ENCODE measurements at regions not wholly inside any gene's neighbourhood (a gene's known extent, or its start where the extent isn't known, plus 50 kb on each side); places are given as distances from the start of the nearest gene placed in this dataset.

DNA sequence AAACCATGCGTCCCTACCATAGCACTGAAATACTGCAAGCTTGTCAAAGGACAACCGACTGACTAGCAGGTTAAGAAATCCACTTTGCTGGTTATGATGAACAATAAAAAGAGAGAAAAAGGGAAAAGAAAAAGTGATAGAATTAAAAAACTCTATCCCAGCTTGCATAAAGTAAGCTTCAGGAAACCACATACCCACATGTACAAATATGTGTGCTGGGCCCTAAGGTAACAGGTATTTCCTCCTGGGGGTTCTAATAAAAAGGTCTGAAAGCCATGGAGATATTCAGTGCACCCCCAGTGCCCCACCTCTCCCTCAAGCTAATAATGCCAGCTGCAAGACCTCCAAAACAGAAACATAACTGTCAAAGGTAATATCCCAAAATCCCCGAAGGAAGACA lies 248.6 kb upstream of the KLF14 start:
- no peaks in the 10 kb centered on the region for H3K9me3 Mint-ChIP-seq
- no peak overlapping the region for H3K4me3 Mint-ChIP-seq
- peaks cover 14% of the 10 kb centered on the region for H3K36me3 Mint-ChIP-seq (ENCODE audit: low read depth)
- H3K27ac Mint-ChIP-seq, result no peak overlapping the region
- no peaks in the 10 kb centered on the region for H3K27me3 Mint-ChIP-seq (ENCODE audit: low read depth)
- H3K4me1 Mint-ChIP-seq (ENCODE audit: low read depth), result peaks cover 26% of the 10 kb centered on the region

DNA sequence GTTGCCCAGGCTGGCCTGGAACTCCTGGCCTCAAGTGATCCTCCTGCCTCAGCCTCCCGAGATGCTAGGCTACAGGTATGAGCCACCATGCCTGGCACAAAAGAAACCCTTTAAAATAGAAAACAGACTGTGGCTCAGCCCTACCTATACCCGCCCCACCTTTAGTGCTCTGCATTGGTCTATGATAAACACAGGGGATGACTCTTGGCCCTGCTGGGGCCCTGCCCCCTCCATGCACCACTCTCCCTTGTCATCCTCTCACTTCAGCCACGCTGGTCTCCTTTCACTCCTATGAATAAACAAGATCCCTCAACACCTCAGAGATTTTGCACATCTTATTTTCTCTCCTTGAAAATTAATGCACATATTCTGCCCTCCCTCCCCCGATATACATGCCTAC lies 251.4 kb upstream of the KLF14 start:
- Mint-ChIP-seq H3K9me3 (no peaks in the 10 kb centered on the region), H3K36me3 (ENCODE audit: low read depth) (peaks cover 15% of the 10 kb centered on the region), H3K4me3 (no peak overlapping the region), H3K27me3 (ENCODE audit: low read depth) (no peaks in the 10 kb centered on the region), H3K27ac (peak overlapping the region; percentile 28), H3K4me1 (ENCODE audit: low read depth) (peaks cover 40% of the 10 kb centered on the region)

DNA sequence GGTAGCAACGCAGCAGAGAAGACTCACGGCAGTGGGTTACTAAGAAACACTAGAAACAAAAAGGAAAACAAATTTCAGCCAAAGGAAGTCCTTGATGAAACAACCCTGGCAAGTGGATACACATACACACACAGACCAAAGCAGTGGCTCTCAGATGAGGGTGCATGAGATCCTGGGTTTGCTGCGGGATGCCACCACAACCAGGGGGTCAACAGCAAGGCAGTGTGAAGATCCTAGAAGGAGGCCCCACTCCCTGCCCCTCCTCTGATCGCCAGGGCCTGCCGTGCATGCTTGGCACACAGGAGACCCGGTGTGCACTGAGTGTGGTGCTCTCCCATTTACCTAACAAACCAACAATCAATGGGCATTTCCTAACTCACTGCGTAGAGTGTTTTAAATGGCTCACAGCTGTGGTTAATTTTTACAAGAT lies 252.3 kb upstream of the KLF14 start:
- Mint-ChIP-seq H3K27me3 (ENCODE audit: low read depth) (no peaks in the 10 kb centered on the region), H3K36me3 (ENCODE audit: low read depth) (peaks cover 15% of the 10 kb centered on the region), H3K4me3 (no peak overlapping the region), H3K27ac (peak overlapping the region; percentile 32), H3K4me1 (ENCODE audit: low read depth) (peaks cover 44% of the 10 kb centered on the region), H3K9me3 (no peaks in the 10 kb centered on the region)

DNA sequence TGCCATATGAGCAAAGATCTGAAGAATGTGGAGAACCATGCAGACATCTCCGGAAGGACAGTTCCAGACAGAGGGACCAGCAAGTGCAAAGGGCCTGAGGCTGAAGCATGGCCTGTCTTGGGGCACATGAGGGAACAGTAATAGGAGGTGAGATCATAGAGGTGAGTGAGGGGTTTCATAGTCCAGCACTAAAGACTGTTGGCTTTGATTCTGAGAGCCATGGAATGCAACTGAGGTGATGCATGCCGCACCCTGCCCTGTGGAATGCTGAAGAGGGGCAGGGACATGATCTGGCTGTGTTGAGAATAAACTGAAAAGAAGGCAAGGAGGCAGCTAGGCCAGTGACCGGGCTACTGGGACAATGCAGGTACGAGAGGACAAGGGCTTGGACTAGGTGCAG lies 253.1 kb upstream of the KLF14 start:
- Mint-ChIP-seq H3K4me1 (ENCODE audit: low read depth) (peaks cover 50% of the 10 kb centered on the region), H3K36me3 (ENCODE audit: low read depth) (peaks cover 15% of the 10 kb centered on the region), H3K27me3 (ENCODE audit: low read depth) (no peaks in the 10 kb centered on the region), H3K4me3 (no peak overlapping the region), H3K27ac (no peak overlapping the region), H3K9me3 (no peaks in the 10 kb centered on the region)

DNA sequence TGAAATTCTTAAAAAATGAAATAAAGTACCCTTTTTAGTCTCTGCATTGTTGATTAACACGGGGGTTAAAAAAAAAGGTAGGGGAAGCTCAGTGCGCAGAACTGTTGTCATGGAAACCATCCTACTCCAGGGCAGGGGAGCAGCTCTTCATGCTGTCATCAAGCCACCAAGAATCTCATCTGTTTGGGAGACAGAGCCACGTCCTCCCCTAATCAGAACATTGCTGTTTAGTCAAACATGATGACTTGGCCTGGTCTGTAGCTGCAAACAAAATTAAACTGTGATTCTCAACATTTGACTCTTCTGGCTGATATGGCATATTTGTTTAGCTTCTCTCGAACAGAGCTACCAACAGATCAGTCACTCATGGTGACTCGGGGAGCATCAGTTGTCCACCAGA lies 254.4 kb upstream of the KLF14 start:
- Mint-ChIP-seq H3K27ac (peak overlapping the region; percentile 79), H3K36me3 (ENCODE audit: low read depth) (peaks cover 15% of the 10 kb centered on the region), H3K4me1 (ENCODE audit: low read depth) (peaks cover 51% of the 10 kb centered on the region), H3K4me3 (no peak overlapping the region), H3K27me3 (ENCODE audit: low read depth) (no peaks in the 10 kb centered on the region), H3K9me3 (no peaks in the 10 kb centered on the region)

DNA sequence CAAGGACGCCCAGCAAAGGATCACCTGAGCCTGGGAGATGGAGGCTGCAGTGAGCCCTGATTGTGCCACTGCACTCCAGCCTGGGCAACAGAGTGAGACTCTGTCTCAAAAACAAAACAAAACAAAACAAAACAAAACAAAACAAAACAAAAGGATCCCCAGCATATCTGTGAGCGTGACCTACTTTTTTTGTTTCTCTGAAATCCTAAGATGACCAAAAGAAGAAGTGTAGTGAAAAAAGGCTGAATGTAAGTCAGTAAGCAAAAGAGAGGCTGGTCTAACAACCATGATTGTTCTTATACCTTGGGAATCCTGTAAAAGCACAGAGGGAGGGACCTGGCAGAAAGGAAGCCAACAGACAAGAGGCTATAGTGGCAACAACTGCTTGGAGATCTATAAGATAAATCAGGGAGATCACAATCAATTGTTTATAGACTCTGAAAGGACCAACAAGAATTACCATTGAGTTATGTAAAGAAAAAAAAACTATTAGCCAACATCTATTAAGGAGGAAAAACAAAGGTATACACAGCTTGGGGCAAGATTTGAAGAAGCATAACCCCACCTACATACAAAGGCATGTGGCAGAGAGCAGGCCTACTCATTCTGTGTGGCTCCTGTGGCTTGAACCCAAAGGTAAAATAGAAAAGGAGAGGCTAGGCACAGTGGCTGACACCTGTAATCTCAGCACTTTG lies 255.2 kb upstream of the KLF14 start:
- H3K36me3 Mint-ChIP-seq (ENCODE audit: low read depth), result peaks cover 13% of the 10 kb centered on the region
- no peaks in the 10 kb centered on the region for H3K9me3 Mint-ChIP-seq
- peaks cover 53% of the 10 kb centered on the region for H3K4me1 Mint-ChIP-seq (ENCODE audit: low read depth)
- H3K27ac Mint-ChIP-seq, result peak overlapping the region; percentile 79
- H3K27me3 Mint-ChIP-seq (ENCODE audit: low read depth), result no peaks in the 10 kb centered on the region
- H3K4me3 Mint-ChIP-seq, result peak overlapping the region; percentile 21

DNA sequence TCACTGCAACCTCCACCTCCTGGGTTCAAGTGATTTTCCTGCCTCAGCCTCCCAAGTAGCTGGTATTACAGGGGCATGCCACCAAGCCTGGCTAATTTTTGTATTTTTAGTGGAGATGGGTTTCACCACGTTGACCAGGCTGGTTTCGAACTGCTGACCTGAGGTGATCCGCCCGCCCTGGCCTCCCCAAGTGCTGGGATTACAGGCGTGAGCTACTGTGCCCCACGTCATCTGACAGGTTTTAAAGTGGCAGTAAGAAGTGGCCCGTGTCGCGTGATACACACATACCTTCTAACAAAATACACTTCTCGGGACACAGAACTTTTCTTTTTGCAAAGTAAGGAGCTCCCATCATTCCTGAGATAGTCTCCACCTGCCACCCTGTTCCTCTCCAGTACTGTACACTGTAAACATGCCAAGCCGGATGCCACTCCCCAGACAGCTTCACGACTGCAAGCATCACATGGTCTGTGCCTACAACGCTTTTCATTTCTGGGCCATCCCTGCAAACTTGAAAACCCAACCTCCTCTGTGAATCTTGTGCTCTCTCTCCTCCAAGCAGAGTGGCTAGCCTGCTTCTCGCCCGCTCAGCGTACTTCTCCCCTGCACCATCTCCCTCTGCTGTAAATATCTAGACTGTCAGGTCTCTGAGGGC lies 256.3 kb upstream of the KLF14 start:
- Mint-ChIP-seq H3K4me3 (peak overlapping the region; percentile 10), H3K9me3 (no peaks in the 10 kb centered on the region), H3K27ac (peak overlapping the region; percentile 62), H3K36me3 (ENCODE audit: low read depth) (peaks cover 8% of the 10 kb centered on the region), H3K27me3 (ENCODE audit: low read depth) (no peaks in the 10 kb centered on the region), H3K4me1 (ENCODE audit: low read depth) (peaks cover 60% of the 10 kb centered on the region)

DNA sequence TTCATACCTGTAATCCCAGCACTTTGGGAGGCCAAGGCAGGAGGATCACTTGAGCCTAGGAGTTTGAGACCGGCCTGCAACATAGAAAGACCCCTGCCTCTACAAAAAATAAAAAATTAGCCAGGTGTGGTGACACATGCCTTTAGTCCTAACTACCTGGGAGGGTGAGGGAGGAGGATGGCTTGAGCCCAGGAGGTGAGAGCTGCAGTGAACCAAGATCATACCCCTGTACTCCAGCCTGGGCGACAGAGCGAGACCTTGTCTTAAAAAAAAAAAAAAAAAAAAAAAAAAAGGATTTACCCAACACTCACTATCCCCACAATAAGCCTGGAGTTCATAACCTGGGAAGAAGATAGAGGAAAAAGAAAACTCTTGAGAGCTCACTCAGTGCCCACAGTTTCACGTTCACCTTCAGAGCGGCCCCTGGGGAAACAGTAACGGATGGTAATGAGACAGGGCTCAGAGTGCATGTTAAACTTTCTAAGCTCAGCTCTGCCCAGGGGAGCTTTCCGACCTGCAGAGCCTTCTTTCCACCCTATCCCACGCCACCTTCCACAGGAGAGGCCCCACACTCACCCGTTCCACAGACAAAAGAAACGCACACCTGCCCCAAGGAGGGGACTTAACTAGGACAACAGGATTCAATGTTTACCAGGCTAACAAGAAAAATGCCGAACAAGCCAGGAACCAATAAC lies 259.8 kb upstream of the KLF14 start:
- Mint-ChIP-seq H3K27ac (no peak overlapping the region), H3K4me3 (no peak overlapping the region), H3K36me3 (ENCODE audit: low read depth) (peaks cover 14% of the 10 kb centered on the region), H3K9me3 (no peaks in the 10 kb centered on the region), H3K27me3 (ENCODE audit: low read depth) (no peaks in the 10 kb centered on the region), H3K4me1 (ENCODE audit: low read depth) (peaks cover 61% of the 10 kb centered on the region)

DNA sequence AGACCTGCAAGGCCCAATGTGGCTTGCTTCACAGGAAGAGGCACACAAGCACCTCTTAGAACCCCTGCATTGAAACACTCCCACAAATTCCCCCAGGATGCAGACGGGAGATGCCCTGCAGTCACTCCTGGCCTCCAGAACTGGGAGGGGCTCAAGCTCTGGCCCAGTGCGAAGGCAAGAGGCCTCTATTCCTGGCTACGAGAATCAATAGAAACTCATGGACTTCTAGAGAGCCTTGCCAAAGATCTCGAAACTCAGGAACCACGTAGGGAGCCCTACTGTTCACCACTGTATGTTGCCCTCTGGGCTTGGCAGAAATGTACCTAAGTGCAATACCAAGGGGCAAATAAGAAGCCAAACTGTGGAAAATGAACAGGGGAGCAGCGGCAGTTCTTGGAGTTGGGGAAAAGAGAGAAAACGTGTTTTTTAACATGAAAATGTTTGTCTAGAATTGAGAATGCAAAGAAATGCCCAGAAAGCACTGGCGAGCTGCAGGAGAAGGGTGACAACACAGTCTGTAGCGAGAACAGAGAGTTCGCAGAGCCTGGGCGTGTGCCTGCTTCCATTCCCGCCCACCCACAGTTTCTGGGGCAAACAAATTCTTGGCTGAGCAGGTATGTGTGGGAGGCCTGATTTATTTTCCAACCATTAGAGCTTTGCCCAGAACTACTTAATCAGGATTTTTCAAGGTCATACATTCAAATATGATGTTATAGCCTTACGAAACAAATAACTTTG lies 260.5 kb upstream of the KLF14 start:
- Mint-ChIP-seq H3K4me3 (no peak overlapping the region), H3K9me3 (no peaks in the 10 kb centered on the region), H3K36me3 (ENCODE audit: low read depth) (peaks cover 12% of the 10 kb centered on the region), H3K27ac (peak overlapping the region; percentile 41), H3K27me3 (ENCODE audit: low read depth) (no peaks in the 10 kb centered on the region), H3K4me1 (ENCODE audit: low read depth) (peaks cover 56% of the 10 kb centered on the region)

DNA sequence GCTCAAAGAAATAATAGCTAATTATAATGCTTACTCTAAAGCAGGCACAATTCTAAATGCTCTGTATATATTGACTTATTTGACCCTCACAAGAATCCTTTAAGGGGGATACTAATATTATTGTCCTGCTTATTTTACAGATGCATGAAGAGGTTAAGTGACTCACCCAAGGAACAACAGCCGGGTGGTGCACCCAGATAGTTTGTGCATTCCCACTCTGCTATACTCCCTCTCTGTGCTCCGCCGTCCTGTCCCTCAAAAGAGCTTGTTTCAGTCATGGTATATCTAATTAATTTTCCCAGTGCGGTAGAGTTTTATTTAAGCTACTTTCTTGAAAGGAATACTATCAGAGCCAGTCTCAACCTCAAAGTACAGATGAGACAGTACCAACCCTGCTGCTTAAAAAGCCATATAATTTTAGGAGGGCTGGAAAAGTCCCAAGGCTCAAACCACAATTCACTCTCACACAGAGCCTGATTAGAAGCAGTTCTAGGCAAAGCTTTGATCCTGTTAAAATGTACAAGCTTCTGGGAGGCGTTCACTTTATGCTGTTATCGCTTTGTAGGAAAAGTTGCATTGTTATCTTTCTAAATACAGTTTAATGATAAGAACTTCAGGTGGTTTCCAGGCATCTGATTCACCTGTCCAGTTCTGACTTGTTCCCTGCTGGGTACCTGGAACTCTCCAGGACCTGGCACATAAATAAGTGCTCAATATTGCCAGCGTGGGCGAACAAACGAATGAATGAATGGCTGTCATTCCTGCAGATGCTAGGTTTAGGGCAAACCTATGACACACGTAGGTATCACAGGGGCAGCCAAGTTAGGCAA lies 261.5 kb upstream of the KLF14 start:
- peaks cover 12% of the 10 kb centered on the region for H3K36me3 Mint-ChIP-seq (ENCODE audit: low read depth)
- peaks cover 58% of the 10 kb centered on the region for H3K4me1 Mint-ChIP-seq (ENCODE audit: low read depth)
- H3K27ac Mint-ChIP-seq, result no peak overlapping the region
- no peaks in the 10 kb centered on the region for H3K9me3 Mint-ChIP-seq
- H3K27me3 Mint-ChIP-seq (ENCODE audit: low read depth), result no peaks in the 10 kb centered on the region
- H3K4me3 Mint-ChIP-seq, result no peak overlapping the region

DNA sequence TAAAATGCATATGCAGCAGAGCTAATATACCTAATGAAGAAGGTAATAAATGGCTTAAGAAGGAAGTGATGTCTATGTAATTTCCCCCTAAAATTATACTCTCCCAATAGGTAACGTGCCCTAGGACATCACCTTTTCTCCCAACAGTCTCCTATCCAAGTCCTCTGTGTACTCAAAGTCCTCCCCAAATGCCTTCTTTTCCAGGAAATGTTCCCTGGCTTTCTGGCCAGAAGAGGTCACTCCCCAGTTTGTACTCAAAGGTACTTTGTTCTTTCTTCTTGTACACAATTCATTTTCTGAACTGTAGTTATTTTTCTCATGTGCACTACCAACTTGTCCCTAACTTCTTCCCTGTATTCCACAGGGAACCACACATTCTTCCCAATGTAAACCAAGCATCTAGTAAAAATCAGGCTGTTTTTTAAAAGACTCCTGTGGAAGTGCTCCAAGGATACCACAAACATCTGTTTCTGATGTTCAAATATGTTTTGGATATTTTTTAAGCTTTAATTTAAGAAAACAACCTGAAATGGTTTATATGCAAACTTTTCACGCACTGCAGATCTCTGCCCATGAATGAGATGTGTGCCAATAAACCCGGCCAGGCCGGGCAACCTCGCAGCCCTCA lies 262.3 kb upstream of the KLF14 start:
- H3K4me3 Mint-ChIP-seq, result peak overlapping the region; percentile 40
- H3K27ac Mint-ChIP-seq, result peak overlapping the region; percentile 72
- no peaks in the 10 kb centered on the region for H3K27me3 Mint-ChIP-seq (ENCODE audit: low read depth)
- no peaks in the 10 kb centered on the region for H3K9me3 Mint-ChIP-seq
- H3K4me1 Mint-ChIP-seq (ENCODE audit: low read depth), result peaks cover 54% of the 10 kb centered on the region
- H3K36me3 Mint-ChIP-seq (ENCODE audit: low read depth), result peaks cover 12% of the 10 kb centered on the region

DNA sequence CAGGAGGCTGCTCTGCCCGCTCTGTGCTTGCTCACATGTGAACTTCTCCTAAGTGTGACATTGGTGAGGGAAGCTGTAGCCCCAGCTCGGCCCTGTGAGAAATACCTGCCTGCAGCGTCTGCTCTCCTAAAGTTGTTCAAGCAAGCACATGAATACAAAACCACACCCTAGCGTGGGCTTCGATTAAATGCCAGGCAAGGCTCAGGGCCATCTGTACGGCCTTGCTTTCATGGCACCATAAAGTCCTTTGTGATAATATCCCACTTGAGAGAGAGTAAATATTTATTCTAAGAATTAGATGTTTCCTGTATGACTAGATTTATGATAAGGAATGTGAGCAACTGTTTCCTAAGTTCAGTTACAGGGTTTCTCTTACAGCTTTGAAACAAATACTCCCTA lies 262.8 kb upstream of the KLF14 start:
- peaks cover 51% of the 10 kb centered on the region for H3K4me1 Mint-ChIP-seq (ENCODE audit: low read depth)
- H3K9me3 Mint-ChIP-seq, result no peaks in the 10 kb centered on the region
- peak overlapping the region; percentile 72 for H3K27ac Mint-ChIP-seq
- peak overlapping the region; percentile 40 for H3K4me3 Mint-ChIP-seq
- H3K36me3 Mint-ChIP-seq (ENCODE audit: low read depth), result peaks cover 16% of the 10 kb centered on the region
- H3K27me3 Mint-ChIP-seq (ENCODE audit: low read depth), result no peaks in the 10 kb centered on the region

DNA sequence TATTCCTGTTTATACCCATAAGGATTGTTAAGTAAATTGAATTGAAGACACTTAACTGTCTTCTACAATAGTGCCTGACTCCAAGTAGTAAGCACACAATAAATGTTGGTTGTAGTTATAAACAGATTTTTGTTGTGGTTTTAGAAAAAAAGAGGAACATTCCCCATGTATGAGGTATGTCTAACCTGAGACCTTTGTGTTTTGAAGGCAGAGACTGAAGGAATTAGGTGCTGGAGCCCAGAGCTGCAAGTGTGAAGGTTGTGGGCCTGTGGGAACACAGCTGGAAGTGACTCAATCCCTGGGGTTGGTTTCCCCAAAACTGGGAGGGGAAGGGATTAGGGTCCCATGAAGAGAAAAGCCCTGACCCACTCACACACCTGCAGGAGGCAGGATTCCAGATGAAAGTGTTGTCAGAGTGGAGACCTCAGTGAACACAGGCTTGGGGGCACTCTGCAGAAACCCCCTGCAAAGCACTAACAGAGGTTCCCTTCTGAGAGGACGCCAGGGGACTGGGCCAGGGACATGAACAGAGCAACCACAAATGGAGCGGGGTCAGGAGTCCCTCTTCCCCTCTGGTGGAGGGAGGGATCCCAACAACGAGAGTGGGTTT lies 265.1 kb upstream of the KLF14 start:
- Mint-ChIP-seq H3K4me3 (no peak overlapping the region), H3K4me1 (ENCODE audit: low read depth) (peaks cover 47% of the 10 kb centered on the region), H3K27me3 (ENCODE audit: low read depth) (no peaks in the 10 kb centered on the region), H3K27ac (no peak overlapping the region), H3K9me3 (peaks cover 13% of the 10 kb centered on the region), H3K36me3 (ENCODE audit: low read depth) (peaks cover 28% of the 10 kb centered on the region)
